ENCODE measurements at regions not wholly inside any gene's neighbourhood (a gene's known extent, or its start where the extent isn't known, plus 50 kb on each side); places are given as distances from the start of the nearest gene placed in this dataset.

GRCh38 chr18:56107821-56108477 lies 520.0 kb upstream of the TCF4 start:
- no peak for TF ChIP-seq CTCF (IDR thresholded peaks at IDR 0.05; ENCODE audit: insufficient read depth, low read length, poor library complexity, severe bottlenecking)
- no peak for TF ChIP-seq EZH2phosphoT487 (conservative IDR thresholded peaks at IDR 0.05; ENCODE audit: low read length)

All from SU-DHL-6 (cell line).